ENCODE measurements at regions not wholly inside any gene's neighbourhood (a gene's known extent, or its start where the extent isn't known, plus 50 kb on each side); places are given as distances from the start of the nearest gene placed in this dataset.

DNA sequence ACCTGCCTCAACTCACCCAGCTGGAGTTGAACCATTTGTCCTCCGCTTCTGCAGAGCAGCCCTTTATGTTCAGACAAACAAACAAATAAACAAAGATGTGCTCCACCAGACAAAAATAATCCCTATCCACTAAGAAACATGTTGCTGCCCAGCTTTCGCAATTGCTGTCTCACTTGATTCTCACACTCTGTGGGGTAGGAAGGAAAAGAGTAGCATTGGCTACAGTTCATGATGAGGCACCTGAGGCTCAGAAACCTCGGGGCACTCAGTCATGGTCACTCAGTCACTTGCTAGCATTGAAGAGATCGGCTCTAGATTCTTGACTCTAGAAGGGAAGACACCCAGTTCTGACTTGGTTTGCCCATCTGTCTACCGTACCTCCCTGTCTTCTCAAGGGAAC lies 88.0 kb upstream of the ZMIZ1 start:
- no peak for TF ChIP-seq EZH2 (IDR thresholded peaks at IDR 0.05; ENCODE audit: borderline replicate concordance, low read depth, low read length, poor library complexity, severe bottlenecking)
- TF ChIP-seq, protein P1, sequence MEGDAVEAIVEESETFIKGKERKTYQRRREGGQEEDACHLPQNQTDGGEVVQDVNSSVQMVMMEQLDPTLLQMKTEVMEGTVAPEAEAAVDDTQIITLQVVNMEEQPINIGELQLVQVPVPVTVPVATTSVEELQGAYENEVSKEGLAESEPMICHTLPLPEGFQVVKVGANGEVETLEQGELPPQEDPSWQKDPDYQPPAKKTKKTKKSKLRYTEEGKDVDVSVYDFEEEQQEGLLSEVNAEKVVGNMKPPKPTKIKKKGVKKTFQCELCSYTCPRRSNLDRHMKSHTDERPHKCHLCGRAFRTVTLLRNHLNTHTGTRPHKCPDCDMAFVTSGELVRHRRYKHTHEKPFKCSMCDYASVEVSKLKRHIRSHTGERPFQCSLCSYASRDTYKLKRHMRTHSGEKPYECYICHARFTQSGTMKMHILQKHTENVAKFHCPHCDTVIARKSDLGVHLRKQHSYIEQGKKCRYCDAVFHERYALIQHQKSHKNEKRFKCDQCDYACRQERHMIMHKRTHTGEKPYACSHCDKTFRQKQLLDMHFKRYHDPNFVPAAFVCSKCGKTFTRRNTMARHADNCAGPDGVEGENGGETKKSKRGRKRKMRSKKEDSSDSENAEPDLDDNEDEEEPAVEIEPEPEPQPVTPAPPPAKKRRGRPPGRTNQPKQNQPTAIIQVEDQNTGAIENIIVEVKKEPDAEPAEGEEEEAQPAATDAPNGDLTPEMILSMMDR (conservative IDR thresholded peaks at IDR 0.05; ENCODE audit: low read depth, low read length), result no peak
